Naive B cell (primary cell): ENCODE measurements at regions not wholly inside any gene's neighbourhood (a gene's known extent, or its start where the extent isn't known, plus 50 kb on each side); places are given as distances from the start of the nearest gene placed in this dataset.
A peak's percentile ranks its signal among the peaks of the same experiment; 100 is the strongest.
"Not testable (repeated sequence)": the region's sequence is repeated elsewhere in the genome, so short reads cannot be mapped to it uniquely, and the experiment has no call there.

Source experiments
- ATAC-seq, 2 donors: fragments of 150-1000 bp; cut with Tn5 transposase; 2 replicates each; pipeline ENCODE4 v1.10.0; 2021; ENCODE audit warnings: low read depth in 2 of 2, mild to moderate bottlenecking in 2 of 2, moderate library complexity in 2 of 2
- DNase-seq: peaks from one replicate; pipeline ENCODE4 v3.0.0; 2022
- H3K27ac Mint-ChIP-seq, 6 donors: one replicate each; pipeline ENCODE4 v1.8.0; 2020 to 2022; ENCODE audit warnings: mild to moderate bottlenecking in 6 of 6, mixed read lengths in 6 of 6, moderate library complexity in 5 of 6, inconsistent platforms in 2 of 6
- H3K27me3 Mint-ChIP-seq, 3 donors: one replicate each; pipeline ENCODE4 v1.8.0; 2021 to 2022; ENCODE audit warnings: mixed read lengths in 3 of 3, mild to moderate bottlenecking in 1 of 3
- H3K36me3 Mint-ChIP-seq, 2 donors: one replicate each; pipeline ENCODE4 v1.8.0; 2020 to 2022; ENCODE audit warnings: mixed read lengths in 2 of 2, inconsistent platforms in 1 of 2, mild to moderate bottlenecking in 1 of 2
- H3K4me1 Mint-ChIP-seq, 3 donors: one replicate each; pipeline ENCODE4 v1.8.0; 2020 to 2022; ENCODE audit warnings: mixed read lengths in 3 of 3, inconsistent platforms in 1 of 3, mild to moderate bottlenecking in 1 of 3, moderate library complexity in 1 of 3
- H3K4me3 Mint-ChIP-seq, 8 donors: one replicate each; pipeline ENCODE4 v1.8.0; 2020 to 2022; ENCODE audit warnings: mild to moderate bottlenecking in 8 of 8, mixed read lengths in 8 of 8, moderate library complexity in 8 of 8, inconsistent platforms in 2 of 8
- H3K9me3 Mint-ChIP-seq, 7 donors: one replicate each; pipeline ENCODE4 v1.8.0; 2020 to 2022; ENCODE audit warnings: mixed read lengths in 7 of 7, mild to moderate bottlenecking in 5 of 7, inconsistent platforms in 2 of 7, moderate library complexity in 1 of 7

GRCh38 chr2:181788897-181789555, 102.5 kb upstream of the ITPRID2 start:
- no peak overlapping the region for H3K27ac Mint-ChIP-seq
- no peaks in the 10 kb centered on the region for H3K4me1 Mint-ChIP-seq
- peaks cover 0 to 6% of the 10 kb centered on the region in 2 donors for H3K36me3 Mint-ChIP-seq
- no peak for ATAC-seq
- H3K9me3 Mint-ChIP-seq, result peaks cover 0 to 12% (median 7%) of the 10 kb centered on the region in 7 donors
- DNase-seq, result no peak
- H3K27me3 Mint-ChIP-seq, result peaks cover 0 to 7% (median 0%) of the 10 kb centered on the region in 3 donors
- no peak overlapping the region for H3K4me3 Mint-ChIP-seq

DNA sequence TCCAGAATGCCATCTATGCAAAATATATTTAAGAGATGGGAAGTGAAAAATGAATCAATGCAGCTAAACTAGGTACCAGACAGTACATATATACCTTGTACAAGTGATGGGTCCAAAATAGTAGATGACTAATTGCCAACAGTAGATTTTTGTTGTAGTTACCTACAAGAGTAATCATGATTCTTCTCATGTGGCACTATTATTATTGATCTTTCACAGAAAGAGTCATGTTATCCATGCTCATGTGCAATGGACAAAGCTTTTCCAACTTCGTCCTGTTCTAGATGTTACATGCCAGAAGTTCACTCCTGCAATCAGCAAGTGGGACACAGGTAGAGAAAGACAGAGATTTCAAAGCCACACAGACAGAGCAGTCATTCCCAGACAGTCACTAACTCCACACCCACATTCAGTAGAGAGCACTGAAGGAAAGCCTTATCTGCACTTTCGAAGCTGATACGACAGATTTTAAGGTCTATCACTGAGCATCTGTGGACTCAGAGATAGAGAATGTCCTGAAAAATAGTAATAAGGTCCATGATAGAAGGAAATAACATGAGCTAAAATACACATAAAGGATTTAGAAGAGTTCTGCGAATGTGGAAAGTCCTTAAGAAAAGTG, 101.6 kb upstream of the ITPRID2 start:
- no peak overlapping the region for H3K27ac Mint-ChIP-seq
- ATAC-seq, result no peak
- H3K4me1 Mint-ChIP-seq, result no peaks in the 10 kb centered on the region
- peaks cover 0 to 12% (median 7%) of the 10 kb centered on the region in 7 donors for H3K9me3 Mint-ChIP-seq
- H3K4me3 Mint-ChIP-seq, result no peak overlapping the region
- H3K36me3 Mint-ChIP-seq, result peaks cover 0 to 6% of the 10 kb centered on the region in 2 donors
- H3K27me3 Mint-ChIP-seq, result peaks cover 0 to 7% (median 0%) of the 10 kb centered on the region in 3 donors
- DNase-seq, result no peak

- Mint-ChIP-seq H3K4me3 (peak overlapping the region in 1 of 8 donors; percentile 5), H3K27me3 (peaks cover 0 to 7% (median 0%) of the 10 kb centered on the region in 3 donors), H3K36me3 (peaks cover 0 to 6% of the 10 kb centered on the region in 2 donors), H3K4me1 (no peaks in the 10 kb centered on the region), H3K27ac (no peak overlapping the region), H3K9me3 (peaks cover 0 to 12% (median 7%) of the 10 kb centered on the region in 7 donors)
- ATAC-seq (no peak), DNase-seq (no peak)
Measured at GRCh38 chr2:181790716-181791649, 100.5 kb upstream of the ITPRID2 start.

DNA sequence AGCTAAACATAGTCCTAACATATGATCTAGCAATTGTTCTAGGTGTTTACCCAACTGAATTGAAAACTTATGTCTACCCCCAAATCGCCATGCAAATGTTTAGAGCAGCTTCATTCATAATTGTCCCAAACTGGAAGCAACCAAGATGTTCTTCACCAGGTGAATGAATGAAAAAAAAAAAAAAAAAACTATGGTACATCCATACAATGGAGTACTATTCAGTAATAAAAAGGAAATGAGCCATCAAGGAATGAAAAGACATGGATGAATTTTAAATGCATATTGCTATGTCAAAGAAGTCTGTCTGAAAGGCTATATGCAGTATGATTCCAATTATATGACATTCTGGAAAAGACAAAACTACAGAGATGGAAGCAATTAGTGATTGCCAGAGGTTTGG, 98.6 kb upstream of the ITPRID2 start:
- Mint-ChIP-seq H3K27ac (no peak overlapping the region), H3K9me3 (peaks cover 0 to 12% (median 7%) of the 10 kb centered on the region in 7 donors), H3K36me3 (peaks cover 0 to 6% of the 10 kb centered on the region in 2 donors), H3K4me1 (no peaks in the 10 kb centered on the region), H3K4me3 (no peak overlapping the region), H3K27me3 (no peaks in the 10 kb centered on the region)
- ATAC-seq (no peak), DNase-seq (no peak)

DNA sequence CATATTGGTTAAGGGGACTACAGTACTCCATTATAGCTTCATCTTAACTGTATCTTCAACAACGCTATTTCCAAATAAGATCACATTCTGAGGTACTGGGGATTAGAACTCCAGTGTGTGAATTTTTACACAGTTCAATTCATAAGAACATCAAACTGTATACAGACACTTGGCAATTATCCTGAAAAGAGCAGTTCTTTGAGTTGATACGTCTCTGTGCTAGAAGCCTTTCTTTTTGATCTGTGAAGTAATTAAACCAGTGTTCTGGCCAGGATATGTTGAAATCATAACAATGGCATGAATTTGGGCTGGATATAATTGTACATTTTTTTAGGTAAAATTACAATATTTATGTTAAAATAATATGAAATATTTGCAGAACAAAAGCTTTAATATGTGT, 93.5 kb upstream of the ITPRID2 start:
- no peaks in the 10 kb centered on the region for H3K4me1 Mint-ChIP-seq
- H3K36me3 Mint-ChIP-seq, result peaks cover 0 to 2% of the 10 kb centered on the region in 2 donors
- H3K9me3 Mint-ChIP-seq, result peaks cover 3 to 15% (median 7%) of the 10 kb centered on the region in 7 donors
- no peak for ATAC-seq
- H3K27ac Mint-ChIP-seq, result no peak overlapping the region
- H3K4me3 Mint-ChIP-seq, result no peak overlapping the region
- no peak for DNase-seq
- peaks cover 0 to 8% (median 3%) of the 10 kb centered on the region in 3 donors for H3K27me3 Mint-ChIP-seq

DNA sequence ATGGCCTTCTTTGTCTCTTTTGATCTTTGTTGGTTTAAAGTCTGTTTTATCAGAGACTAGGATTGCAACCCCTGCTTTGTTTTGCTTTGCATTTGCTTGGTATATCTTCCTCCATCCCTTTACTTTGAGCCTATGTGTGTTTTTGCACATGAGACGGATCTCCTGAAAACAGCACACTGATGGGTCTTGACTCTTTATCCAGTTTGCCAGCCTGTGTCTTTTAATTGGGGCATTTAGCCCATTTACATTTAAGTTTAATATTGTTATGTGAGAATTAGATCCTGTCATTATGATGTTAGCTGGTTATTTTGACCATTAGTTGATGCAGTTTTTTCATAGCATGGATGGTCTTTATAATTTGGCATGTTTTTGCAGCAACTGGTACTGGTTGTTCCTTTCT, 89.2 kb upstream of the ITPRID2 start:
- Mint-ChIP-seq H3K9me3 (peaks cover 2 to 13% (median 9%) of the 10 kb centered on the region in 7 donors), H3K4me1 (peaks cover 0 to 12% (median 6%) of the 10 kb centered on the region in 3 donors), H3K27me3 (peaks cover 0 to 12% (median 8%) of the 10 kb centered on the region in 3 donors)
- not testable (repeated sequence) for H3K27ac Mint-ChIP-seq, H3K4me3 Mint-ChIP-seq, DNase-seq, H3K36me3 Mint-ChIP-seq, ATAC-seq

- H3K36me3 Mint-ChIP-seq, H3K27ac Mint-ChIP-seq, H3K4me3 Mint-ChIP-seq, DNase-seq, ATAC-seq: not testable (repeated sequence)
- Mint-ChIP-seq H3K27me3 (peaks cover 0 to 12% (median 8%) of the 10 kb centered on the region in 3 donors), H3K9me3 (peaks cover 1 to 12% (median 9%) of the 10 kb centered on the region in 7 donors), H3K4me1 (peaks cover 0 to 12% (median 6%) of the 10 kb centered on the region in 3 donors)
Measured at GRCh38 chr2:181803903-181804799, 87.4 kb upstream of the ITPRID2 start.

- peaks cover 0 to 12% (median 9%) of the 10 kb centered on the region in 7 donors for H3K9me3 Mint-ChIP-seq
- no peak overlapping the region for H3K4me3 Mint-ChIP-seq
- ATAC-seq (peak in 1 of 2 donors; percentile 46), DNase-seq (no peak)
- no peaks in the 10 kb centered on the region for H3K36me3 Mint-ChIP-seq
- peaks cover 0 to 12% (median 6%) of the 10 kb centered on the region in 3 donors for H3K4me1 Mint-ChIP-seq
- peaks cover 0 to 12% (median 8%) of the 10 kb centered on the region in 3 donors for H3K27me3 Mint-ChIP-seq
- no peak overlapping the region for H3K27ac Mint-ChIP-seq
Measured at GRCh38 chr2:181805228-181806038, 86.1 kb upstream of the ITPRID2 start.

DNA sequence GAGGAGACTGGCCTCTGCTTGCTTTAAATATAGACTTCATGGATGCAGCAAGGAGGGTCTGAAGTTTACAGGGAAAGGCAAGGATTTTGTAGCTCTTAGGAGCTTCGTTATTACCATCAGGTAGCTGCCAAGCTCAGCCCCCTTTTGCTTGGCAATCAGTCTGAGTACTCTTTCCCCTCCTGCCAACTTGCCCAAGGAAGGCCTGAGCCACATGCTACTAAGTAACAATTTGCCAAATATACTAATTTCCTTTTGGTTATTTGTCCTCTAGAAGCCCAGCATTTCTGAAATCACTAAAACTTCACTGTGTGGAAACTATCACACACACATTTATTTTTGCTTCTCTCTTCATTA, 85.5 kb upstream of the ITPRID2 start:
- DNase-seq (no peak), ATAC-seq (no peak)
- peaks cover 0 to 12% (median 8%) of the 10 kb centered on the region in 3 donors for H3K27me3 Mint-ChIP-seq
- peaks cover 0 to 12% (median 9%) of the 10 kb centered on the region in 7 donors for H3K9me3 Mint-ChIP-seq
- H3K36me3 Mint-ChIP-seq, result no peaks in the 10 kb centered on the region
- H3K27ac Mint-ChIP-seq, result no peak overlapping the region
- H3K4me3 Mint-ChIP-seq, result no peak overlapping the region
- H3K4me1 Mint-ChIP-seq, result peaks cover 0 to 12% (median 6%) of the 10 kb centered on the region in 3 donors

DNA sequence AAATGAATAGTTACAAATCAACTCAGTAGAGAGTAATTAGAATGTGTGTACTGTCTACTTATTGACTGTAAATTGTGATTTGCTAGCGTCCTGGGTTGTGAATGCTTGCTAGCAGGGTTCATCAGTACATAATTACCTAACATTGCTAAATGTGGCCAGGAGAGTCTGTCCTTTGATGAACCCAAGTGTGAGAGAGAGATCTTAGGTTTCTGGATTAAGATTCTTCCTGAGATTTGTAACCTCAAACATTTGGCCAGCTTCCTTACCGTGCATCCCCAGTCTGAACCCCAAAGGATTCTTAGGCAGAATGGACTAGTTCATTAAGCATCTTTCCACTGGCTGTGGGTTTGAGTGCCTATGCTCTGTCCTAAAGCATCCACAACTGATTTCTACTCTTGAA, 84.0 kb upstream of the ITPRID2 start:
- Mint-ChIP-seq H3K4me1 (peaks cover 0 to 12% (median 6%) of the 10 kb centered on the region in 3 donors), H3K36me3 (no peaks in the 10 kb centered on the region), H3K9me3 (peaks cover 0 to 7% (median 3%) of the 10 kb centered on the region in 7 donors), H3K4me3 (no peak overlapping the region), H3K27me3 (peaks cover 0 to 8% (median 8%) of the 10 kb centered on the region in 3 donors), H3K27ac (no peak overlapping the region)
- ATAC-seq (no peak), DNase-seq (no peak)

DNA sequence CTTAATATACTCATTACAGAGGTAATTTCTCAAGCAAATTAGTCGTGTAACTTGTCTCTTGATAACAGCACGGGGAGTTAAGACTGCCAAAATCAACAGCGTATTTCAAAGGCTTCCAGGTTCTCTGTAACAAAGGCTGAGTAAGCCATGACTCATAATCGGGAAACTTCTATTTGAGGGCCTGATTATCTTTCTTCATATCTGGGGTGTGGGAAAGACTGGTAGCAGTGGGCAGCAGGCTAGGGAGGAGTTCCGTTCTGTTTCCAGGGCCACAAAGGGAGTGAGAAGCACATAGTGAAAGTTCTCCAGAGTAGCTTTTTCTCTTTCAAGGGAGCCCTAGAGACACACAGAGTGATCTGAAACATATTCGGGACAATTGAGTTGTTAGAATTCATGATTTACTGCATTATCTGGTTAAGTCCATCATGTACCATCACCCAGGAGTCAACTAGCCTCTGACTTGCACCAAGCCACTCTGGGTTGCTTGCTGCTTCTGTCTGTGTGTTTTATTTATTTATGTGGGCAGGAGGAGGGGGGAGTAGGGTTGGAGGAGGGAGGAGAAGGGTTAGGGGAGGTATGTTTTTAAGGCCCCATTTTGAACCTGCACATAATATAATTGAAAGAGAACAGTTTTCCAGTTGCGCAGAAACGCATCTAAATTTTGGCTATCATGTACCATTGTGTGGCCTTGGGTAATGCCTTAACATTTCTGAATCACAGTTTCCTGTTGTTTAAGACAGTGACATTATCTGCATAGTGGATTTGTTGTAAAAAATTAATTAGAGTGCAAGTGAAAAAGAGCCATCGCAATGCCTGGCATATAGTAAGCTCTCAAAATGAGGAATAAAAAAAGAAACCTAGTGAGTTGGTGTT, 80.5 kb upstream of the ITPRID2 start:
- Mint-ChIP-seq H3K27ac (no peak overlapping the region), H3K36me3 (no peaks in the 10 kb centered on the region), H3K4me1 (peaks cover 0 to under 1% (median 0%) of the 10 kb centered on the region in 3 donors), H3K4me3 (no peak overlapping the region), H3K9me3 (no peaks in the 10 kb centered on the region), H3K27me3 (no peaks in the 10 kb centered on the region)
- no peak for ATAC-seq
- no peak for DNase-seq
